ENCODE measurements at regions not wholly inside any gene's neighbourhood (a gene's known extent, or its start where the extent isn't known, plus 50 kb on each side); places are given as distances from the start of the nearest gene placed in this dataset.
A peak's percentile ranks its signal among the peaks of the same experiment; 100 is the strongest.

- no peak for DNase-seq
Observed at GRCh38 chr17:53148058-53148457, 674.7 kb upstream of the KIF2B start.

- DNase-seq: peak; percentile 4
Observed at GRCh38 chr17:53142890-53143289, 679.8 kb upstream of the KIF2B start.

GRCh38 chr17:53141731-53142130, 681.0 kb upstream of the KIF2B start:
- no peak for DNase-seq

GRCh38 chr17:53141280-53141679, 681.4 kb upstream of the KIF2B start:
- DNase-seq: no peak

GRCh38 chr17:53137869-53138268, 684.9 kb upstream of the KIF2B start:
- no peak for DNase-seq

GRCh38 chr17:53135969-53136368, 686.8 kb upstream of the KIF2B start:
- no peak for DNase-seq

GRCh38 chr17:53134548-53134947, 688.2 kb upstream of the KIF2B start:
- DNase-seq: no peak

GRCh38 chr17:53133876-53134275, 688.9 kb upstream of the KIF2B start:
- DNase-seq: no peak

- DNase-seq: no peak
Observed at GRCh38 chr17:53129863-53130262, 692.9 kb upstream of the KIF2B start.

- no peak for DNase-seq
Observed at GRCh38 chr17:53127331-53127730, 695.4 kb upstream of the KIF2B start.

- DNase-seq: no peak
Observed at GRCh38 chr17:53122966-53123365, 699.8 kb upstream of the KIF2B start.

- DNase-seq: no peak
Observed at GRCh38 chr17:53119773-53120172, 703.0 kb upstream of the KIF2B start.

- no peak for DNase-seq
Observed at GRCh38 chr17:53118948-53119347, 703.8 kb upstream of the KIF2B start.

- DNase-seq: no peak
Observed at GRCh38 chr17:53106886-53107285, 715.8 kb upstream of the KIF2B start.

GRCh38 chr17:53101706-53102105, 721.0 kb upstream of the KIF2B start:
- DNase-seq: no peak

GRCh38 chr17:53100126-53100525, 722.6 kb upstream of the KIF2B start:
- no peak for DNase-seq

GRCh38 chr17:53093391-53093790, 729.3 kb upstream of the KIF2B start:
- no peak for DNase-seq

- DNase-seq: no peak
Observed at GRCh38 chr17:53092072-53092471, 730.7 kb upstream of the KIF2B start.

- no peak for DNase-seq
Observed at GRCh38 chr17:53090770-53091169, 732.0 kb upstream of the KIF2B start.

- DNase-seq: no peak
Observed at GRCh38 chr17:53088481-53088880, 734.2 kb upstream of the KIF2B start.

GRCh38 chr17:53061446-53061845, 761.3 kb upstream of the KIF2B start:
- no peak for DNase-seq

- no peak for DNase-seq
Observed at GRCh38 chr17:53058031-53058430, 764.7 kb upstream of the KIF2B start.

- DNase-seq: no peak
Observed at GRCh38 chr17:53046781-53047180, 775.9 kb upstream of the KIF2B start.

- no peak for DNase-seq
Observed at GRCh38 chr17:53039981-53040380, 782.7 kb upstream of the KIF2B start.

- no peak for DNase-seq
Observed at GRCh38 chr17:53033297-53033696, 789.4 kb upstream of the KIF2B start.

GRCh38 chr17:53032861-53033271, 789.9 kb upstream of the KIF2B start:
- DNase-seq: peak; percentile 5
